GM23248 (cell line): ENCODE measurements at regions not wholly inside any gene's neighbourhood (a gene's known extent, or its start where the extent isn't known, plus 50 kb on each side); places are given as distances from the start of the nearest gene placed in this dataset.

Experiments
- DNase-seq: peaks from one replicate; pipeline ENCODE4 v3.0.0-alpha.2; 2015
- H2AFZ ChIP-seq: fragments of 200-600 bp; sonication (generic); 2 replicates; pipeline ENCODE4 v1.6.1; 2016; ENCODE audit warnings: antibody characterized with exemption
- H3F3A ChIP-seq: fragments of 200-600 bp; sonication (generic); 2 replicates; pipeline ENCODE4 v1.6.1; 2016; ENCODE audit warnings: mild to moderate bottlenecking, antibody characterized with exemption, mixed run types; ENCODE audit not compliant: insufficient read depth
- H3K27ac ChIP-seq: fragments of 200-600 bp; sonication (generic); 2 replicates; pipeline ENCODE4 v1.5.1; 2016; ENCODE audit warnings: mild to moderate bottlenecking
- H3K27me3 ChIP-seq: fragments of 200-600 bp; sonication (generic); replicated peaks from 2 replicates; pipeline ENCODE4 v1.6.1; 2016; ENCODE audit warnings: mild to moderate bottlenecking; ENCODE audit not compliant: insufficient read depth
- H3K36me3 ChIP-seq: fragments of 200-600 bp; sonication (generic); 2 replicates; pipeline ENCODE4 v1.6.1; 2016; ENCODE audit warnings: low read depth, mild to moderate bottlenecking
- H3K4me1 ChIP-seq: fragments of 200-600 bp; sonication (generic); 2 replicates; pipeline ENCODE4 v1.6.1; 2016; ENCODE audit warnings: mild to moderate bottlenecking; ENCODE audit not compliant: insufficient read depth
- H3K4me2 ChIP-seq: fragments of 200-600 bp; sonication (generic); one replicate; pipeline ENCODE4 v1.6.1; 2016; ENCODE audit warnings: mild to moderate bottlenecking; ENCODE audit not compliant: unreplicated experiment
- H3K4me3 ChIP-seq: fragments of 200-600 bp; sonication (generic); 2 replicates; pipeline ENCODE4 v1.5.1; 2016; ENCODE audit warnings: mild to moderate bottlenecking
- H3K79me2 ChIP-seq: fragments of 200-600 bp; sonication (generic); 2 replicates; pipeline ENCODE4 v1.6.1; 2016; ENCODE audit warnings: mild to moderate bottlenecking; ENCODE audit not compliant: insufficient read depth
- H3K9ac ChIP-seq: fragments of 200-600 bp; sonication (generic); 2 replicates; pipeline ENCODE4 v1.6.1; 2016; ENCODE audit warnings: mild to moderate bottlenecking
- H3K9me2 ChIP-seq: fragments of 200-600 bp; sonication (generic); 2 replicates; pipeline ENCODE4 v1.6.1; 2016; ENCODE audit warnings: mixed run types, mild to moderate bottlenecking, moderate library complexity; ENCODE audit not compliant: insufficient read depth
- H3K9me3 ChIP-seq: fragments of 200-600 bp; sonication (generic); one replicate; pipeline ENCODE4 v1.6.1; 2017; ENCODE audit warnings: low read depth
- H4K20me1 ChIP-seq: fragments of 200-600 bp; sonication (generic); 2 replicates; pipeline ENCODE4 v1.6.0; 2016; ENCODE audit not compliant: insufficient read depth
- EZH2 ChIP-seq: fragments of 200-600 bp; sonication (generic); IDR thresholded peaks from 2 replicates; pipeline ENCODE4 v1.6.1; 2018; ENCODE audit warnings: antibody characterized with exemption, mild to moderate bottlenecking; ENCODE audit not compliant: insufficient read depth, poor library complexity, severe bottlenecking
- EZH2phosphoT487 ChIP-seq: fragments of 200-600 bp; sonication (generic); IDR thresholded peaks from 2 replicates; pipeline ENCODE4 v1.6.1; 2018; ENCODE audit warnings: antibody characterized with exemption, moderate library complexity, mild to moderate bottlenecking, low read depth; ENCODE audit not compliant: insufficient read depth
- WGBS, 2 experiments: methylation state at CpG; one replicate each; pipeline ENCODE4 v1.1.6; 2015 to 2017; ENCODE audit warnings: low lambda C conversion rate in 2 of 2, low coverage in 1 of 2; ENCODE audit errors: missing lambda C conversion rate in 2 of 2; 5-methylcytosine and 5-hydroxymethylcytosine counted together
- in situ Hi-C: fragments of 300-500 bp; cut with MboI; formaldehyde crosslinking; loops from 2 replicates; pipeline ENCODE4 v1.15.0; 2020

DNA sequence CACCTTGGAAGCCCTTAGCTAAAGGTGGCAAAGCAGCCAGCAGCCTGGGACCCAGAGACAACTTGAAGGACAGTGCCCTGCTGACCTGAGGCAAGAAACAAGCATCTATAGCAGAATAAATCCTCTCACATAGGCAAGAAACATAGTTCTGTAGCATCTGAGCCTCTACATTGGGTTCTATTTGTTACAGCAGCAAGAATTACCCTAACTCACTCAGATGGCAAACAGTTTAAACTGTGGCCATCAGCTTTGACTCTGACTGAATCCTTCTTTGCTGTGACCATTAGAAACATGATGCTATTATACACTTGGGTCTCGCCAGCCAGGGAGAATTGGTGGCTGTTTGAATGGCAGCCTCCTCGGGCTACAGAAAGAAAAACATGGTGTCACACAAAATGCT lies 53.1 kb upstream of the CCL1 start:
- H3K9me2 ChIP-seq: no peaks in the 10 kb centered on the region
- H3K4me2 ChIP-seq: no peak overlapping the region
- in situ Hi-C loops: loop anchor here (25.0 kb wide), 1 partner anchor 696 kb away; the partner anchor contains the start of genes FNDC8 and RAD51D
- H3K79me2 ChIP-seq: no peaks in the 10 kb centered on the region
- no peaks in the 10 kb centered on the region for H4K20me1 ChIP-seq
- peaks cover 36% of the 10 kb centered on the region for H3K27me3 ChIP-seq
- H3K36me3 ChIP-seq: no peaks in the 10 kb centered on the region
- H3K4me3 ChIP-seq: no peak overlapping the region
- H3K9me3 ChIP-seq: no peaks in the 10 kb centered on the region
- H3K9ac ChIP-seq: no peak overlapping the region
- DNase-seq: no peak
- TF ChIP-seq EZH2 (no peak), EZH2phosphoT487 (no peak)
- H3K27ac ChIP-seq: no peak overlapping the region
- H3F3A ChIP-seq: no peaks in the 10 kb centered on the region
- WGBS, 2 experiments: 33 to 39% methylated on average over 2 of the region's 2 CpGs
- no peak overlapping the region for H2AFZ ChIP-seq
- H3K4me1 ChIP-seq: no peaks in the 10 kb centered on the region

DNA sequence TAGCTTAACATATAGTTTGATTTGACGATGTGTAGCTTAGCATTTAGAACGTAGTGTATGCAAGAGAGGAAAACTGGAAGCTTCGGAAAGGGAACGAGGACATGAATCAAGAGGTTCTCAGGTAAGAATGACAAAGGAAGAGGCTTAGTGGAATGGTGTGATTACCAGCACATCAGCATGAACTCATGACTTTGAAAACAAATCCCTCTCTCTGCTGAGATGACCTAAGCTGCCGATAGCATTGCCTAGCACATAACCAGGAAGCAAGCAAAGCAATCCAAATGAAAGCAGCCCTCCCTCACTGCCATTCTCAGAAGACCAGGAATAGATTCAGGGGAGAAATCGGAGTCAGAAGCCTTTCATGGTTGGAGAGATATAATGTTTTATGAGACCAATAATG lies 51.3 kb upstream of the CCL1 start:
- Histone ChIP-seq H3K9me3 (no peaks in the 10 kb centered on the region), H3K4me2 (no peak overlapping the region), H3K36me3 (no peaks in the 10 kb centered on the region), H2AFZ (no peak overlapping the region), H3F3A (no peaks in the 10 kb centered on the region), H3K9me2 (no peaks in the 10 kb centered on the region), H3K27me3 (peaks cover 42% of the 10 kb centered on the region), H3K4me1 (no peaks in the 10 kb centered on the region), H3K79me2 (no peaks in the 10 kb centered on the region), H3K4me3 (no peak overlapping the region), H4K20me1 (no peaks in the 10 kb centered on the region), H3K9ac (no peak overlapping the region), H3K27ac (no peak overlapping the region)
- TF ChIP-seq EZH2 (no peak), EZH2phosphoT487 (no peak)
- DNase-seq: no peak
- in situ Hi-C loops: loop anchor here (25.0 kb wide), 1 partner anchor 698 kb away; the partner anchor contains the start of genes FNDC8 and RAD51D
- WGBS, 2 experiments: 18 to 28% methylated on average over 6 of the region's 6 CpGs

DNA sequence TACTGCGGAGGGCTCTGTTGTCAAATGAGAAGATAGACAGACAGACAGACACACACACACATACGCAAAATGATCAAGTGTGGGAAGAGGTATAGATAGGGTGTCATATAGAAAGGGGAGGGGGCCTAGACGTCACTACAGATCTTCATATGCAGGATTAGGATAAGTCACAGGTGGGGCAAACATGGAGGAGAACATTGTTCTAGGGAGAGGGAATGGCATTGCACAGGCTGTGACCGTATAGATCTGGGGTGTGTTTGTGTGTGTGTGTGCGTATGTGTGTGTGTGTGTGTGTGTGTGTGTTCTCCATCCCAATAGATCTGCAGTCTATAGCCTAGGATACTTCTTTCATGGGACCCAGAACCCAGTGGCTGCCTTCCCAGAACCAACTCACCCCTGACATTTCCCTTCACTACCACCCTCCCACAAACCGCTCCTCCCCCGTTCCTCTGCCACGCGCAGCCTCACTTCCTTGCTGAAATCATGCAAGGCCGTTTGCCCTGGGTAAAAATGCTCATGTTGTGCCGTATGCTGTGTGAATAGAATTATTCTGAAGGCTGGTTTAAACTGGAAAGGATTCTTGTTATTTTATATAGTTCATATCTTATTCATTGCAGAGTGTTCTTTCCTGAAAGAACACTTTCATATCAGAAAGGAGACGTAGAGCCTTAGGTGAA lies 50.5 kb upstream of the CCL1 start:
- Histone ChIP-seq H3K27ac (no peak overlapping the region), H3K4me3 (no peak overlapping the region), H3K4me2 (no peak overlapping the region), H4K20me1 (no peaks in the 10 kb centered on the region), H3K4me1 (no peaks in the 10 kb centered on the region), H3K9me2 (no peaks in the 10 kb centered on the region), H3F3A (no peaks in the 10 kb centered on the region), H2AFZ (no peak overlapping the region), H3K36me3 (no peaks in the 10 kb centered on the region), H3K9me3 (no peaks in the 10 kb centered on the region), H3K79me2 (no peaks in the 10 kb centered on the region), H3K27me3 (peaks cover 37% of the 10 kb centered on the region), H3K9ac (no peak overlapping the region)
- WGBS, 2 experiments: 46% methylated on average over 12 of the region's 12 CpGs
- in situ Hi-C loops: loop anchor here (25.0 kb wide), 1 partner anchor 699 kb away; the partner anchor contains the start of genes FNDC8 and RAD51D
- no peak for DNase-seq
- TF ChIP-seq EZH2phosphoT487 (no peak), EZH2 (no peak)

DNA sequence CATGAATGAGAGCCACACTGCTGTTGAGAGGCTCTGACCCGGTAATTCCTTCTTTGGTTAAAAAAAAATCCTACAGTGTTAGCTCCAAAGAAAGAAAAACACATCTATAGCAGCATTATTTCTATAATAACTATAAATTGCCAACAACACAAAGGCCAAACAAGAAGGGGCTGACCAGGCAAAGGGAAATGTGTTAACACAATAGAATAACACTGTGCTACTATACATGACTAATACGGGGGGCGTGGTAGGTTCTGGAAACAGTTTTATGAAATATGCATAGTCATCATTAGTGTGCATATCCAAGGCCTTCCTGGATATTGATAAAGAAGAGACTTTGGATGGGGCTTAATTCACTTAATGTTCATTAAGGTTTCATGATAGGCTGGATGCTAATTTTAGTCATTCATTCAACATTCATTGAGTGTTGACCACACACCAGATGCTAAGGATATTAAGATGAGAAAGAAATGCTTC lies 50.0 kb upstream of the CCL1 start:
- WGBS, 2 experiments: 55 to 74% methylated on average over 3 of the region's 3 CpGs
- no peaks in the 10 kb centered on the region for H3K36me3 ChIP-seq
- DNase-seq: peak; percentile 39

More for the DNA sequence above, 50.0 kb upstream of the CCL1 start:
- Histone ChIP-seq H3K4me3 (no peak overlapping the region), H3F3A (no peaks in the 10 kb centered on the region), H3K27ac (no peak overlapping the region), H4K20me1 (no peaks in the 10 kb centered on the region), H3K9me2 (no peaks in the 10 kb centered on the region), H3K9ac (no peak overlapping the region), H3K79me2 (no peaks in the 10 kb centered on the region), H3K27me3 (peaks cover 36% of the 10 kb centered on the region; the same call in 1 of the 2 replicates), H2AFZ (no peak overlapping the region), H3K9me3 (no peaks in the 10 kb centered on the region), H3K4me2 (no peak overlapping the region), H3K4me1 (no peaks in the 10 kb centered on the region)
- TF ChIP-seq EZH2: no peak
- no peak for TF ChIP-seq EZH2phosphoT487
- in situ Hi-C loops: loop anchor here (25.0 kb wide), 1 partner anchor 699 kb away; the partner anchor contains the start of genes FNDC8 and RAD51D
